ENCODE measurements at regions not wholly inside any gene's neighbourhood (a gene's known extent, or its start where the extent isn't known, plus 50 kb on each side); places are given as distances from the start of the nearest gene placed in this dataset.

DNA sequence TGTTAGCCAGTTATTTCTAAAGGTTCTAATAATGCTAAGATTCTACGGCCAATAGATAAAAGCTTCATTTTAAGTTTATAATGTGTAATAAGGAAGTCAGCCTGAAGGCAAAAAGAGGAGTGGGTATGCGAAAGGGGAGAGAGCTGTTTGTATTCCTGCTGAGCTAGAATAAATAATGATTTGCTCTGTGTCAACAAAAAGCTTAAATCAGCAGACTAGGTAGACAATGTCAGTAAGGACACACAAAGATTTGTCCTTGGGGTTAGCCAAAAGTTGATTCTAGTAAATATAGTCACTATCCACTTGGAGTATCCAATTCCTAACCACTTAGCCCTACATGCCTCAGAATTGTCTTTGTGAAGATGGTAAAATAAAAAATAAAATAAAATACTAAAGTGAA lies 90.3 kb upstream of the GRIA3 start:
- no peak overlapping the region for H3K4me3 ChIP-seq (ENCODE audit: control insufficient read depth in 2 of 3, extremely low read depth in 1 of 3, insufficient read depth in 2 of 3, low read depth in 1 of 3, low read length in 3 of 3)
- H4K20me1 ChIP-seq (ENCODE audit: control insufficient read depth, extremely low read depth, insufficient read depth, low read length): no peaks in the 10 kb centered on the region
- H3K9me3 ChIP-seq (ENCODE audit: control insufficient read depth, low read depth, low read length): no peaks in the 10 kb centered on the region
- TF ChIP-seq, protein P1, sequence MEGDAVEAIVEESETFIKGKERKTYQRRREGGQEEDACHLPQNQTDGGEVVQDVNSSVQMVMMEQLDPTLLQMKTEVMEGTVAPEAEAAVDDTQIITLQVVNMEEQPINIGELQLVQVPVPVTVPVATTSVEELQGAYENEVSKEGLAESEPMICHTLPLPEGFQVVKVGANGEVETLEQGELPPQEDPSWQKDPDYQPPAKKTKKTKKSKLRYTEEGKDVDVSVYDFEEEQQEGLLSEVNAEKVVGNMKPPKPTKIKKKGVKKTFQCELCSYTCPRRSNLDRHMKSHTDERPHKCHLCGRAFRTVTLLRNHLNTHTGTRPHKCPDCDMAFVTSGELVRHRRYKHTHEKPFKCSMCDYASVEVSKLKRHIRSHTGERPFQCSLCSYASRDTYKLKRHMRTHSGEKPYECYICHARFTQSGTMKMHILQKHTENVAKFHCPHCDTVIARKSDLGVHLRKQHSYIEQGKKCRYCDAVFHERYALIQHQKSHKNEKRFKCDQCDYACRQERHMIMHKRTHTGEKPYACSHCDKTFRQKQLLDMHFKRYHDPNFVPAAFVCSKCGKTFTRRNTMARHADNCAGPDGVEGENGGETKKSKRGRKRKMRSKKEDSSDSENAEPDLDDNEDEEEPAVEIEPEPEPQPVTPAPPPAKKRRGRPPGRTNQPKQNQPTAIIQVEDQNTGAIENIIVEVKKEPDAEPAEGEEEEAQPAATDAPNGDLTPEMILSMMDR (optimal IDR thresholded peaks at IDR 0.05 in 1 of 3, IDR thresholded peaks at IDR 0.05 in 1 of 3, conservative IDR thresholded peaks at IDR 0.05 in 1 of 3; ENCODE audit: extremely low read depth in 1 of 3, insufficient read depth in 2 of 3, low read length in 3 of 3): no peak
- TF ChIP-seq EZH2 (IDR thresholded peaks at IDR 0.05; ENCODE audit: low read length): no peak
- no peaks in the 10 kb centered on the region for H3K79me2 ChIP-seq (ENCODE audit: control insufficient read depth, insufficient read depth, low read length)
- no peak overlapping the region for H2AFZ ChIP-seq (ENCODE audit: control insufficient read depth, low read length)
- no peak overlapping the region for H3K27ac ChIP-seq (ENCODE audit: control insufficient read depth, insufficient read depth, low read length)
- H3K36me3 ChIP-seq (ENCODE audit: control insufficient read depth in 2 of 2, extremely low read depth in 1 of 2, insufficient read depth in 2 of 2, low read length in 2 of 2): no peaks in the 10 kb centered on the region
- dilution Hi-C loops (cut with MboI; ENCODE audit: extremely low pct_ligation_motif_present, low sequenced_read_pairs): no loop called here
- FAIRE-seq: no peak
- H3K27me3 ChIP-seq (ENCODE audit: control insufficient read depth, extremely low read depth, insufficient read depth, low read length): no peaks in the 10 kb centered on the region
- no peak overlapping the region for H3K4me2 ChIP-seq (ENCODE audit: control insufficient read depth, extremely low read depth, insufficient read depth, low read depth, low read length)
- DNase-seq (ENCODE audit: low read depth, low spot score): no peak
- no peaks in the 10 kb centered on the region for H3K9me1 ChIP-seq (ENCODE audit: control insufficient read depth, extremely low read depth, insufficient read depth, low read length)
- no peak overlapping the region for H3K9ac ChIP-seq (ENCODE audit: control insufficient read depth, extremely low read depth, insufficient read depth, low read length)
- no peaks in the 10 kb centered on the region for H3K4me1 ChIP-seq (ENCODE audit: control insufficient read depth, extremely low read depth, insufficient read depth, low read length)

DNA sequence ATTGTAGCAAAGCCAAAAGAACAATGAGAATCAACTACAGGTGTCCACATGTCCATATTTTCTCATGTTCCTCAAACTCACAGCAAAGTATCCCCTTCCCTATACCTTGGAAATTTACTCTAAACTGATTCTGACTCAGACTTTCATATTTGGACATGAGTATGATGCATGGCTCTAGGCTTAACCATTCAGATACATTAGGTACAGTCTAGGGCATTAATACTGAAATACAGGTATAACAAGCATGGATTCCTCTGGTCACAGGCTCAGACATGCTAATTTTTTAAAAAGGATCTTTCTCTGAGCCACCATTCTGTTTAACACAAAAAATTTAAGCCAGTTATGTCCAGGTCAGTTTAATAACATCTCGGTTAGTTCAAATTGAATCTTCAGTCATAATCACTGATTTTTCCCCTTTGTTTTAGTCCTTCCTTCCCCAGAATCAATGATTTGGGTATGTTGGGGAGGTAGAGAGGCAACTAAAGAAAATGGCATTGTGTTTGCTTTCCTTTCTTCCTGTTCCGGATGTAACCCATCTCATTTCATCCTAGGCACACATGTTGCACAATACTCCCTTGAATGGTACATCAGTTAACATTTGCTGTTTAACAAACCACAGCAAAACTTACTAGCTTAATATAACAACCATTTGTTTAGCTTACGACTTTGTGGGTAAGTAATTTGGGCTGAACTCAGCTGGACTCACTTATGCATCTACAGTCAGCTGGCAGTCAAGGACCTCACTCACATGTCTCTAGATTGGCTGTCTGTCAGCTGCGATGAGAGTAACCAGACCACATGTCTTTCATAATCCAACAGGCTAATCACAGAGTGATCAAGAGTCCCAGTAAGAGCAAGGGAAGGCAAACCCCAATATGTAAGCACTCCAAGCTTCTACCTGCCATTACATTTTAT lies 75.3 kb upstream of the GRIA3 start:
- Histone ChIP-seq H3K36me3 (ENCODE audit: control insufficient read depth in 2 of 2, extremely low read depth in 1 of 2, insufficient read depth in 2 of 2, low read length in 2 of 2) (no peaks in the 10 kb centered on the region), H3K27me3 (ENCODE audit: control insufficient read depth, extremely low read depth, insufficient read depth, low read length) (no peaks in the 10 kb centered on the region), H3K9me1 (ENCODE audit: control insufficient read depth, extremely low read depth, insufficient read depth, low read length) (no peaks in the 10 kb centered on the region), H3K4me1 (ENCODE audit: control insufficient read depth, extremely low read depth, insufficient read depth, low read length) (no peaks in the 10 kb centered on the region), H2AFZ (ENCODE audit: control insufficient read depth, low read length) (no peak overlapping the region), H3K79me2 (ENCODE audit: control insufficient read depth, insufficient read depth, low read length) (no peaks in the 10 kb centered on the region), H3K4me3 (ENCODE audit: control insufficient read depth in 2 of 3, extremely low read depth in 1 of 3, insufficient read depth in 2 of 3, low read depth in 1 of 3, low read length in 3 of 3) (no peak overlapping the region), H3K9ac (ENCODE audit: control insufficient read depth, extremely low read depth, insufficient read depth, low read length) (no peak overlapping the region), H3K27ac (ENCODE audit: control insufficient read depth, insufficient read depth, low read length) (no peak overlapping the region), H3K4me2 (ENCODE audit: control insufficient read depth, extremely low read depth, insufficient read depth, low read depth, low read length) (no peak overlapping the region), H3K9me3 (ENCODE audit: control insufficient read depth, low read depth, low read length) (no peaks in the 10 kb centered on the region), H4K20me1 (ENCODE audit: control insufficient read depth, extremely low read depth, insufficient read depth, low read length) (no peaks in the 10 kb centered on the region)
- FAIRE-seq: no peak
- TF ChIP-seq, protein P1 (optimal IDR thresholded peaks at IDR 0.05 in 1 of 3, IDR thresholded peaks at IDR 0.05 in 1 of 3, conservative IDR thresholded peaks at IDR 0.05 in 1 of 3; ENCODE audit: extremely low read depth in 1 of 3, insufficient read depth in 2 of 3, low read length in 3 of 3): no peak
- no peak for TF ChIP-seq EZH2 (IDR thresholded peaks at IDR 0.05; ENCODE audit: low read length)
- dilution Hi-C loops (cut with MboI; ENCODE audit: extremely low pct_ligation_motif_present, low sequenced_read_pairs): no loop called here
- DNase-seq (ENCODE audit: low read depth, low spot score): no peak

Data from keratinocyte (primary cell).